Choroid plexus epithelial cell (primary cell): ENCODE measurements at regions not wholly inside any gene's neighbourhood (a gene's known extent, or its start where the extent isn't known, plus 50 kb on each side); places are given as distances from the start of the nearest gene placed in this dataset.

ENCODE experiments used
- DNase-seq: peaks from one replicate; pipeline ENCODE4 v3.0.0-alpha.2; 2010; ENCODE audit warnings: low read depth
- H3K4me3 ChIP-seq: 2 replicates; pipeline ENCODE4 v1.5.1; 2011; ENCODE audit warnings: low read depth, mild to moderate bottlenecking, control low read depth, low read length, moderate library complexity
- CTCF ChIP-seq: conservative IDR thresholded peaks from 2 replicates; pipeline ENCODE4 v1.5.1; 2011; ENCODE audit warnings: low read depth, mild to moderate bottlenecking, control low read depth, inconsistent platforms, low read length, moderate library complexity

DNA sequence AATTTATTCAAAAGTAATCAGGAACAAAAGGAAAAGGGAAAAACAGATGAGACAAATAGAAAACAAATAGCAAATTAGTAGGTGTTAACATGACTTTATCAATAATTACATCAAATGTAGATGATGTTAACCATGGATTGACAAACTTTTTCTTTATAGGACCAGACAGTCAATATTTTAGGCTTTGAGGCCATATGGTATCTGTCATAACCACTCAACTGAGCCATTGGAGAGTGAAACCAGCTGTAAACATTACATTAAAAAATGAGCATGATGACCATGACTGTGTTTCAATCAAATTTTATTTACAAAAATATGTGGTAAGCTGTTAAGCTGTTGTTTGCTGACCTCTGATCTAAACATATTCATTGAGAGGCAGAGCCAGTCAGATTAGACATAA is 118.5 kb upstream of the NWD2 start:
- DNase-seq, result no peak
- TF ChIP-seq CTCF, result no peak
- H3K4me3 ChIP-seq, result no peak overlapping the region

DNA sequence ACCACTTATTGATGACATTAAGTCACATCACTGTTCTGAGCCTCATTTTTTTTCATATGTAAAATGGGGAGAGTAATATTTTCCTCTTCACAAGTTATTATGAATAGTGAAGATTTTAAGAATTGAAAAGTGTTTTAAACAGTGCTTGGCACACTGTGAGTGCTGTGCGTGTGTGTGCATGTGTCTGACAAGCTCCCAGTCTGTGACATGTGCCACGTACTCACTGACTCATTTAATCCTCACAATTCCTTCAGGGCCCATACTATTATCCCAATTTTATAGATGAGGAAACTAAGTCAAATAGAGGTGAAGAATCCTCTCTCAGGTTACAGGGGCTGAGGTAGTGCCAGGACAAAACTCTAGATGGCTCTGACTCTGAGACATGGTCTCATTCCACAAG is 114.1 kb upstream of the NWD2 start:
- H3K4me3 ChIP-seq, result no peak overlapping the region
- DNase-seq, result no peak
- no peak for TF ChIP-seq CTCF

GRCh38 chr4:37132351-37132974 is 112.1 kb upstream of the NWD2 start:
- no peak for TF ChIP-seq CTCF
- DNase-seq, result no peak
- H3K4me3 ChIP-seq, result no peak overlapping the region

DNA sequence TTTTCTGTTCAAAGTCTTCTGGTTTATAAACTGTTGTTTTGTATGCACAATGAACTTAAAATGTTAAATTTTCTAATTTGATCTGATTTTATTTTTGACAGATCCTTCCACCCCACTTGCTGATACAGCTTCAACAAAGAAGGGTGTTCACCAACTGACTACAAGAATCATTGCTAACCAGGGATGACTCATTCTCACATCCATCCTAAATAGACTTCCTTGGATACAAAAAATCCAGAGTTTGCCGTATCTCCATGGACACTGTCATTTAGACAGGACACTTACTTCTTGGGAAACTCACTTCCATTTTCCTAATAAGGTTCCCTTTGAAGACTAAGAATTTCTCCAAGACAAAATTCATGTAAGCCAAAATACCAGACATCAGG is 111.6 kb upstream of the NWD2 start:
- no peak overlapping the region for H3K4me3 ChIP-seq
- no peak for DNase-seq
- no peak for TF ChIP-seq CTCF

DNA sequence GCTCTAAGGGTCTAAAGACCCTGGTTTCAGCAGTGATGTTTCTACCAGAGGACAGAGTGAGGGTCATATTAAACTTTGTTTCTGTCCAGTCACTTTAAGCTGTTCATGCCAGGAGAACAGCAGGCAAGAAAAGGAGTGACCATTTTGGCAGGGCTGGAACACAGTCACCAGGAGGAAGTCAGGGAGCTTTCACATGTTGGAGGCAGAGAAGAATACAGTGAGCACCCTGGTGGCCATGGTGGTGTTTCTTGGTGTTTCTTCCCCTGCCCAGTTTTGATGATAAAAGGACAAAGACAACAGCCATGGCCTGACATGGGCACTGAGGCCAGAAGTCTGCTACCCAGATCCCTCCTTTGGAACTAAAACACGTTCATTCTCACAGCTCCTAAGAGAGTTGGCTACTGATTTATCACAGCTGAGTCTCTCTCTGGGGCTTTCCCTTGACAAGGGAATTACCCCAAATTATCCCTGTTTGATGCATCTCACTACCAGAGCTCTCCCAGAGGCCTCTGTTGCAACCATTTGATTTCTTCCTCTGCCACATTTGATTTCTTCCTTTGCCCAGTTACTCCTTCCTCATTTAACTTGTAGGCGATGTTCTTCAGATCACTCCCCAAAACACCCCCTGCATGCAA is 106.4 kb upstream of the NWD2 start:
- TF ChIP-seq CTCF, result no peak
- H3K4me3 ChIP-seq, result no peak overlapping the region
- DNase-seq, result no peak

DNA sequence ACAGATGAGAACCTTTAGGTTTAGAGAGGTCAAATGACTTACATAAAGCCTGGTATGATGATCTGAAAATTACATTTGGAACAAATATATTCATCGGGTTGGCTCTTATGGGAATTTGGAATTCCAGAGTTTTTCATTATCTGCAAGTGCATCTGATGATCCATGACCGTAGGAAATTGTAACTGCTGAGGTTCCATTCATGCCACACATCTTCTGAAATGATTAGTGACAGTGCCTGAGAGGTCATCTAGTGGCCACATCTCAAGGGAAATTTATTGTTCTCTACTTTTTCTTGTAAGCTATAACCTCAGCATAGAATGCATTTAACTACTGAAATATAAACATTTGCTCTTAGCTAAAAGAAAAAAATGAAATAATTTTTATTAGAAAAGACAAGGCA is 105.8 kb upstream of the NWD2 start:
- H3K4me3 ChIP-seq, result no peak overlapping the region
- no peak for DNase-seq
- TF ChIP-seq CTCF, result no peak

GRCh38 chr4:37139987-37140386 is 104.6 kb upstream of the NWD2 start:
- no peak overlapping the region for H3K4me3 ChIP-seq
- no peak for DNase-seq
- no peak for TF ChIP-seq CTCF
